A673 (cell line): ENCODE measurements at regions not wholly inside any gene's neighbourhood (a gene's known extent, or its start where the extent isn't known, plus 50 kb on each side); places are given as distances from the start of the nearest gene placed in this dataset.
A peak's percentile ranks its signal among the peaks of the same experiment; 100 is the strongest.

Experiments
- BruUV-seq: library from RNA; stranded (reverse); fragments of 400-500 nt; replicated peaks from 2 replicates; lab custom pipeline; 2021; lab: Mats Ljungman, UMichigan
- CTCF ChIA-PET: fragments of 300-600 bp; sonication (Branson Sonifier 250); formaldehyde crosslinking; loops from one replicate; lab custom pipeline; 2022; ENCODE audit warnings: antibody characterized with exemption; lab: Charles Lee
- POLR2A ChIA-PET: fragments of 300-600 bp; sonication (Branson Sonifier 250); formaldehyde crosslinking; loops from one replicate; lab custom pipeline; 2022; ENCODE audit warnings: antibody characterized with exemption; ENCODE audit not compliant: low non-redundant PET; lab: Charles Lee
- DNase-seq: peaks from one replicate; pipeline ENCODE4 v3.0.0-alpha.2; 2015; ENCODE audit warnings: low spot score
- H3K27ac ChIP-seq: fragments of 200-600 bp; sonication (generic); 2 replicates; pipeline ENCODE4 v1.5.1; 2016; ENCODE audit warnings: mixed run types, low read depth, mild to moderate bottlenecking, mixed read lengths, antibody characterized with exemption, low read length; ENCODE audit not compliant: poor library complexity, severe bottlenecking
- H3K27me3 ChIP-seq: fragments of 200-600 bp; sonication (generic); replicated peaks from 2 replicates; pipeline ENCODE4 v1.6.1; 2017; ENCODE audit warnings: mixed run types, low read depth, mild to moderate bottlenecking, mixed read lengths, antibody characterized with exemption, low read length; ENCODE audit not compliant: insufficient read depth, poor library complexity
- H3K36me3 ChIP-seq: fragments of 200-600 bp; sonication (generic); 2 replicates; pipeline ENCODE4 v1.6.1; 2016; ENCODE audit warnings: mixed run types, mild to moderate bottlenecking, mixed read lengths, antibody characterized with exemption, low read length; ENCODE audit not compliant: insufficient read depth, poor library complexity, severe bottlenecking
- H3K4me1 ChIP-seq: fragments of 200-600 bp; sonication (generic); 2 replicates; pipeline ENCODE4 v1.6.1; 2017; ENCODE audit warnings: mixed run types, mild to moderate bottlenecking, mixed read lengths, antibody characterized with exemption, low read length; ENCODE audit not compliant: insufficient read depth, poor library complexity, severe bottlenecking
- H3K4me3 ChIP-seq: fragments of 200-600 bp; sonication (generic); 2 replicates; pipeline ENCODE4 v1.5.1; 2016; ENCODE audit warnings: low read depth, mixed run types, mild to moderate bottlenecking, mixed read lengths, low read length; ENCODE audit not compliant: poor library complexity, severe bottlenecking
- H3K9me3 ChIP-seq: fragments of 200-600 bp; sonication (generic); 2 replicates; pipeline ENCODE4 v1.6.1; 2016; ENCODE audit warnings: mixed run types, low read depth, mild to moderate bottlenecking, mixed read lengths, antibody characterized with exemption, low read length; ENCODE audit not compliant: poor library complexity, severe bottlenecking
- EZH2 ChIP-seq: fragments of 200-600 bp; sonication (generic); IDR thresholded peaks from 2 replicates; pipeline ENCODE4 v1.6.1; 2017; ENCODE audit warnings: borderline replicate concordance, low read depth, mild to moderate bottlenecking, mixed read lengths, antibody characterized with exemption, low read length; ENCODE audit not compliant: poor library complexity, severe bottlenecking
- intact Hi-C: fragments of 100-400 bp; cut with micrococcal nuclease; formaldehyde crosslinking; loops from one replicate; pipeline ENCODE4 v1.10.0; 2022; ENCODE audit not compliant: unreplicated experiment
- TF ChIP-seq, protein P1 (sequence below): fragments of 300-800, 200-600 bp; sonication (generic); conservative IDR thresholded peaks from 2 replicates; pipeline ENCODE4 v1.5.1; 2017; ENCODE audit warnings: low read depth, mild to moderate bottlenecking, antibody characterized with exemption, low read length, moderate library complexity, mixed read lengths

DNA sequence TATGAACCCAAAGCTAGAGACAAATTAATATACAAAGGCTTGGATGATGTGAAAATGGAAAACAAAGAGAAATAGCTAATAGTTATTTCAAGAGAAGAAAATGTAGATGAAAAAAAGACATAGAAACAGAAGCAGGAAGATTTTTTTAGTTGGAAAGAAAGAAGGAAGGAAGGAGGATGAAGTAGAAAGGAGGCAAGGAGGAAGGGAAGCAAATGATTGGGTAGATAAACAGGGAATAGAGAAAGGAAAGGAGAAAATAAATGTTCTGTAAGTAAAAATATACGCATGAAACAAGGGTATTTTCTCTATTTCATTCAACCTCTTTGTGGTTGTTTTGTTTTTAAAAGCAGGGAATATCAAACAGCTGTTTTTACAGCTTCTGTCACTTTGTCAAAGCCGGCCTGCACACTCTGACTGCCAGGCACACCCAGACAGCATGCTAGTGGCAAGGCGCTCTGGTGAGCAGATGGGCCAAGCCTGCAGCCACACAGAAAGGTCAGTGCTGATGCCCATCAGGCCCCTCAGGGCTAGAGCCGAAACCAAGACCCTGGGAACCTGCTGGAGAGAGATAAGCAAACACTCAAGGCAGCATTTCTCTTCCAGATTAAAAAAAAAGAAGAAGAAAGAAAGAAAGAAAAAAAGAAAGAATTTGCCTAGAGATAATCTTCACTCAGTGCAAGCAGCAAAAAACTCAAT lies 72.9 kb upstream of the CTTNBP2NL start:
- Histone ChIP-seq H3K4me1 (no peaks in the 10 kb centered on the region), H3K4me3 (no peak overlapping the region), H3K27ac (no peak overlapping the region), H3K27me3 (peaks cover 68% of the 10 kb centered on the region), H3K9me3 (no peaks in the 10 kb centered on the region), H3K36me3 (no peaks in the 10 kb centered on the region)
- no peak for TF ChIP-seq EZH2
- TF ChIP-seq, protein P1, sequence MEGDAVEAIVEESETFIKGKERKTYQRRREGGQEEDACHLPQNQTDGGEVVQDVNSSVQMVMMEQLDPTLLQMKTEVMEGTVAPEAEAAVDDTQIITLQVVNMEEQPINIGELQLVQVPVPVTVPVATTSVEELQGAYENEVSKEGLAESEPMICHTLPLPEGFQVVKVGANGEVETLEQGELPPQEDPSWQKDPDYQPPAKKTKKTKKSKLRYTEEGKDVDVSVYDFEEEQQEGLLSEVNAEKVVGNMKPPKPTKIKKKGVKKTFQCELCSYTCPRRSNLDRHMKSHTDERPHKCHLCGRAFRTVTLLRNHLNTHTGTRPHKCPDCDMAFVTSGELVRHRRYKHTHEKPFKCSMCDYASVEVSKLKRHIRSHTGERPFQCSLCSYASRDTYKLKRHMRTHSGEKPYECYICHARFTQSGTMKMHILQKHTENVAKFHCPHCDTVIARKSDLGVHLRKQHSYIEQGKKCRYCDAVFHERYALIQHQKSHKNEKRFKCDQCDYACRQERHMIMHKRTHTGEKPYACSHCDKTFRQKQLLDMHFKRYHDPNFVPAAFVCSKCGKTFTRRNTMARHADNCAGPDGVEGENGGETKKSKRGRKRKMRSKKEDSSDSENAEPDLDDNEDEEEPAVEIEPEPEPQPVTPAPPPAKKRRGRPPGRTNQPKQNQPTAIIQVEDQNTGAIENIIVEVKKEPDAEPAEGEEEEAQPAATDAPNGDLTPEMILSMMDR: no peak
- POLR2A ChIA-PET: interaction anchor here (0.6 kb wide), 1 partner anchor 463 kb away, joined by 5 read pairs; no protein-coding TSS in a partner anchor
- no peak for DNase-seq
- intact Hi-C loops: no loop called here
- CTCF ChIA-PET: no interaction called here
- BruUV-seq: no TSS peak

DNA sequence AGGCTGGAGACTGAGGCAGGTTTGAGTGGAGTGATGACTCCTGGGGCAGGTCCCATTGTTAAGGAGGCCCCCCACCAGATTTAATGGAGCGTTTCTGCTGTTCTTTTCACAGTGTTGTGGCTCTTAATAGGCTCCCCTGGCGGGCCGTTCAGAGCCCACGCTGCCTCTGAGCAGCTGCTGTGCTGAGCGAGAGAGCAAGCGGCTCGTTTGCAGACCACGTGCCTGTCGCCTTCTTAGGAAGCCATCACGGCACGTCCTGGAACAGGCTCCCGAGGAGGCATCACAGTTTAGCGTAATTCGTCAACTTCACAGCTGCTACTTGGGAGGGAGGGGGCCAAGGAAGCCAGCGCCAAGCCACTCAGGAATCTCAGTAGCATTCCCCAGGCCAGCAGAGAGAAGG lies 70.5 kb upstream of the CTTNBP2NL start:
- no peak for TF ChIP-seq EZH2
- TF ChIP-seq, protein P1: no peak
- no peaks in the 10 kb centered on the region for H3K9me3 ChIP-seq
- H3K4me1 ChIP-seq: no peaks in the 10 kb centered on the region
- H3K36me3 ChIP-seq: no peaks in the 10 kb centered on the region
- H3K27me3 ChIP-seq: peaks cover 68% of the 10 kb centered on the region
- intact Hi-C loops: no loop called here
- DNase-seq: peak; percentile 47
- BruUV-seq: no TSS peak
- no peak overlapping the region for H3K4me3 ChIP-seq
- POLR2A ChIA-PET: no interaction called here
- CTCF ChIA-PET: no interaction called here
- H3K27ac ChIP-seq: no peak overlapping the region

DNA sequence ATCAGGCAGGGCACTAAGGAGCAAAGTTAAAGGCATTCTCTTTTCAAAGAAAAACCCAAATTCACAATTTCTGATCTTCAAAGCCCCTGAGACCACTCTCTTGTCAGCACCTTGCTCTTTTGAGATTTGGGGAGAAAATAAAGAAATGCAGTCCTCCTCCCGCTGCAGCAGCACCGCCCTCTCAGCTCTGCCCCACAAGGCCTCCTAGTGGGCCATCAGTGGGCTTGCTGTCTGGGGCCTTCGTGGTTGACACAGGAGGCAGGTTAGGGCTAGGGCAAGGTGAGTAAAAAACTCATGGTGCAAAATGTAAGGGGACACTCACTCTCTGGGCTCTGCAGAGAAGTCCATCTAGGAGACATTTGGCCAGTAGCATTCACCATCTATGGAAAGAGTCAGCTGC lies 67.4 kb upstream of the CTTNBP2NL start:
- no peak overlapping the region for H3K4me3 ChIP-seq
- no peak for DNase-seq
- peaks cover 72% of the 10 kb centered on the region for H3K27me3 ChIP-seq
- H3K4me1 ChIP-seq: no peaks in the 10 kb centered on the region
- intact Hi-C loops: no loop called here
- H3K9me3 ChIP-seq: no peaks in the 10 kb centered on the region
- CTCF ChIA-PET: no interaction called here
- BruUV-seq: no TSS peak
- TF ChIP-seq, protein P1: no peak
- no peak for TF ChIP-seq EZH2
- no peak overlapping the region for H3K27ac ChIP-seq
- POLR2A ChIA-PET: no interaction called here
- H3K36me3 ChIP-seq: no peaks in the 10 kb centered on the region
